B cell (primary cell): ENCODE measurements at regions not wholly inside any gene's neighbourhood (a gene's known extent, or its start where the extent isn't known, plus 50 kb on each side); places are given as distances from the start of the nearest gene placed in this dataset.

Source experiments
- ATAC-seq: fragments of 200-7000 bp; cut with Tn5 transposase; one replicate; pipeline ENCODE4 v1.10.0; 2021; ENCODE audit warnings: low read depth, mild to moderate bottlenecking, moderate number of reproducible peaks, moderate library complexity
- CTCF ChIA-PET: fragments of 350-600 bp; sonication (Branson Sonifier 250); formaldehyde crosslinking; loops from one replicate; lab custom pipeline; 2021; ENCODE audit warnings: antibody characterized with exemption, inconsistent platforms; lab: Charles Lee
- POLR2A ChIA-PET: fragments of 350-600 bp; sonication (Branson Sonifier 250); formaldehyde crosslinking; loops from one replicate; lab custom pipeline; 2021; ENCODE audit warnings: antibody characterized with exemption; lab: Charles Lee
- DNase-seq: peaks from one replicate; pipeline ENCODE4 v3.0.0; 2013
- H2AFZ ChIP-seq: 2 replicates; pipeline ENCODE4 v1.6.1; 2012; ENCODE audit warnings: mild to moderate bottlenecking, low read depth, low read length; ENCODE audit not compliant: insufficient read depth, poor library complexity, severe bottlenecking
- H3K27ac ChIP-seq, 2 donors: 1 replicate in 1 of 2; 2 replicates in 1 of 2; pipeline ENCODE4 v1.5.1; 2012 to 2013; ENCODE audit warnings: low read length in 2 of 2, mild to moderate bottlenecking in 2 of 2, moderate library complexity in 1 of 2
- H3K27me3 ChIP-seq, 4 experiments: fragments of 200-600 bp in 1 of 4; sonication (generic) in 1 of 4; replicated peaks in 1 of 4; 1 replicate in 2 of 4; 2 replicates in 2 of 4; pipeline versions ENCODE4 v1.6.1 to v1.7.0; 2013 to 2016; ENCODE audit warnings: low read length in 3 of 4, mild to moderate bottlenecking in 2 of 4, mixed read lengths in 1 of 4, moderate library complexity in 1 of 4; ENCODE audit not compliant: insufficient read depth in 4 of 4, control insufficient read depth in 3 of 4; ENCODE audit errors: control extremely low read depth in 1 of 4
- H3K36me3 ChIP-seq, 2 experiments: replicated peaks in 1 of 2; 1 replicate in 1 of 2; 2 replicates in 1 of 2; pipeline versions ENCODE4 v1.6.1 to v1.7.1; 2013; ENCODE audit warnings: low read length in 1 of 2; ENCODE audit not compliant: insufficient read depth in 2 of 2, control insufficient read depth in 1 of 2; ENCODE audit errors: control extremely low read depth in 1 of 2, extremely low read depth in 1 of 2
- H3K4me1 ChIP-seq, 2 donors: fragments of 200-600 bp in 1 of 2; sonication (generic) in 1 of 2; 1 replicate in 1 of 2; 2 replicates in 1 of 2; pipeline versions ENCODE4 v1.5.1 to v1.6.1; 2013 to 2017; ENCODE audit warnings: low read length in 2 of 2; ENCODE audit not compliant: control insufficient read depth in 2 of 2, insufficient read depth in 2 of 2
- H3K4me2 ChIP-seq: replicated peaks from 2 replicates; pipeline ENCODE3; 2012; ENCODE audit warnings: mild to moderate bottlenecking, low read depth, low read length; ENCODE audit not compliant: poor library complexity, severe bottlenecking
- H3K4me3 ChIP-seq, 5 experiments: fragments of 200-600 bp in 1 of 5; sonication (generic) in 1 of 5; 1 replicate in 3 of 5; 2 replicates in 2 of 5; pipeline versions ENCODE4 v1.5.1 to v1.7.0; 2011 to 2016; ENCODE audit warnings: low read length in 4 of 5, mild to moderate bottlenecking in 4 of 5, low read depth in 2 of 5, control low read depth in 1 of 5, moderate library complexity in 1 of 5; ENCODE audit not compliant: insufficient read depth in 1 of 5; ENCODE audit errors: control extremely low read depth in 1 of 5, extremely low read depth in 1 of 5
- H3K79me2 ChIP-seq: fragments of 200-600 bp; sonication (generic); one replicate; pipeline ENCODE4 v1.6.0; 2016; ENCODE audit warnings: low read length; ENCODE audit not compliant: control insufficient read depth, insufficient read depth
- H3K9ac ChIP-seq: fragments of 200-600 bp; sonication (generic); 2 replicates; pipeline ENCODE4 v1.6.1; 2017; ENCODE audit warnings: mild to moderate bottlenecking, low read length, moderate library complexity
- H3K9me3 ChIP-seq, 3 donors: one replicate each; pipeline versions ENCODE4 v1.6.1 to v1.7.1; 2013; ENCODE audit warnings: low read length in 2 of 3; ENCODE audit not compliant: control insufficient read depth in 2 of 3, insufficient read depth in 1 of 3; ENCODE audit errors: control extremely low read depth in 1 of 3
- H4K20me1 ChIP-seq: 2 replicates; pipeline ENCODE4 v1.6.0; 2012; ENCODE audit warnings: mild to moderate bottlenecking, low read length; ENCODE audit not compliant: insufficient read depth, control insufficient read depth, poor library complexity, severe bottlenecking
- H3K27ac Mint-ChIP-seq: one replicate; pipeline ENCODE4 v1.8.0; 2021; ENCODE audit warnings: mixed read lengths
- H3K27me3 Mint-ChIP-seq: one replicate; pipeline ENCODE4 v1.8.0; 2021; ENCODE audit warnings: mixed read lengths
- H3K4me1 Mint-ChIP-seq: one replicate; pipeline ENCODE4 v1.8.0; 2021; ENCODE audit warnings: mixed read lengths
- H3K4me3 Mint-ChIP-seq: one replicate; pipeline ENCODE4 v1.8.0; 2021; ENCODE audit warnings: mixed read lengths
- H3K9me3 Mint-ChIP-seq: one replicate; pipeline ENCODE4 v1.8.0; 2022; ENCODE audit warnings: mixed read lengths; ENCODE audit not compliant: insufficient read depth
- CTCF ChIP-seq: fragments of 200-600 bp; IDR thresholded peaks from one replicate; pipeline ENCODE4 v1.8.0; 2022; ENCODE audit warnings: antibody characterized with exemption, mild to moderate bottlenecking
- EZH2 ChIP-seq: IDR thresholded peaks from 2 replicates; pipeline ENCODE4 v1.6.1; 2012; ENCODE audit warnings: borderline replicate concordance, low read depth, mild to moderate bottlenecking, moderate library complexity, low read length; ENCODE audit not compliant: insufficient read depth, poor library complexity, severe bottlenecking
- WGBS: methylation state at CpG from one replicate; pipeline ENCODE4 v1.1.5; 2013; ENCODE audit warnings: missing lambda C conversion rate; ENCODE audit not compliant: insufficient coverage; 5-methylcytosine and 5-hydroxymethylcytosine counted together
- intact Hi-C: fragments of 100-400 bp; cut with micrococcal nuclease; formaldehyde crosslinking; loops from one replicate; pipeline ENCODE4 v1.10.0; 2022

- no peaks in the 10 kb centered on the region for H3K9me3 ChIP-seq
- H3K4me2 ChIP-seq, result no peak overlapping the region
- no peak overlapping the region for H3K9ac ChIP-seq
- H3K4me3 Mint-ChIP-seq, result no peak overlapping the region
- POLR2A ChIA-PET, result no interaction called here
- intact Hi-C loops, result no loop called here
- peaks cover 0 to 4% (median 0%) of the 10 kb centered on the region in 4 experiments for H3K27me3 ChIP-seq
- no peaks in the 10 kb centered on the region for H3K36me3 ChIP-seq
- DNase-seq (no peak), ATAC-seq (no peak)
- no peak overlapping the region for H2AFZ ChIP-seq
- no peak overlapping the region for H3K4me3 ChIP-seq
- H3K27ac ChIP-seq, result no peak overlapping the region
- H3K4me1 ChIP-seq, result no peaks in the 10 kb centered on the region
- no peaks in the 10 kb centered on the region for H3K79me2 ChIP-seq
- no peaks in the 10 kb centered on the region for H3K4me1 Mint-ChIP-seq
- no peak overlapping the region for H3K27ac Mint-ChIP-seq
- CTCF ChIA-PET, result no interaction called here
- 100% methylated on average over 1 of the region's 2 CpGs for WGBS
- no peaks in the 10 kb centered on the region for H3K9me3 Mint-ChIP-seq
- TF ChIP-seq CTCF, result no peak
- no peaks in the 10 kb centered on the region for H4K20me1 ChIP-seq
- peaks cover 9% of the 10 kb centered on the region for H3K27me3 Mint-ChIP-seq
These were observed 256.5 kb upstream of the CRY1 start for GRCh38 chr12:107349839-107350238.

- H3K4me1 ChIP-seq, result no peaks in the 10 kb centered on the region
- peaks cover 3% of the 10 kb centered on the region for H3K27me3 Mint-ChIP-seq
- no peaks in the 10 kb centered on the region for H3K36me3 ChIP-seq
- no peak for DNase-seq
- no peak overlapping the region for H3K4me3 Mint-ChIP-seq
- peaks cover 0 to 4% (median 0%) of the 10 kb centered on the region in 4 experiments for H3K27me3 ChIP-seq
- no peak overlapping the region for H3K9ac ChIP-seq
- H2AFZ ChIP-seq, result no peak overlapping the region
- no peak overlapping the region for H3K27ac ChIP-seq
- no peaks in the 10 kb centered on the region for H3K9me3 Mint-ChIP-seq
- TF ChIP-seq CTCF (no peak), EZH2 (no peak)
- ChIA-PET POLR2A (no interaction called here), CTCF (no interaction called here)
- H3K79me2 ChIP-seq, result no peaks in the 10 kb centered on the region
- WGBS, result 89% methylated on average over 2 of the region's 3 CpGs
- no peak overlapping the region for H3K4me3 ChIP-seq
- no peak overlapping the region for H3K27ac Mint-ChIP-seq
- H4K20me1 ChIP-seq, result no peaks in the 10 kb centered on the region
- peaks cover 0 to 3% (median 0%) of the 10 kb centered on the region in 3 donors for H3K9me3 ChIP-seq
- intact Hi-C loops, result no loop called here
- no peak overlapping the region for H3K4me2 ChIP-seq
- no peaks in the 10 kb centered on the region for H3K4me1 Mint-ChIP-seq
- no peak for ATAC-seq
These were observed 257.8 kb upstream of the CRY1 start for GRCh38 chr12:107351109-107351508.
